H1 (cell line): ENCODE measurements at regions not wholly inside any gene's neighbourhood (a gene's known extent, or its start where the extent isn't known, plus 50 kb on each side); places are given as distances from the start of the nearest gene placed in this dataset.

Experiments
- CEBPB ChIP-seq: IDR thresholded peaks from 2 replicates; pipeline ENCODE4 v1.6.1; 2012; ENCODE audit warnings: low read depth, low read length
- KDM5A ChIP-seq: fragments of 200-600 bp; IDR thresholded peaks from 2 replicates; pipeline ENCODE4 v1.7.1; 2012; ENCODE audit warnings: mild to moderate bottlenecking, low read length, inconsistent platforms, mixed read lengths
- RXRA ChIP-seq: IDR thresholded peaks from 2 replicates; pipeline ENCODE4 v1.6.1; 2011; ENCODE audit warnings: low read depth, mild to moderate bottlenecking, low read length, moderate library complexity; ENCODE audit not compliant: insufficient read depth
- TF ChIP-seq, protein P1 (sequence below), 3 experiments: IDR thresholded peaks; 1 replicate in 2 of 3; 2 replicates in 1 of 3; pipeline versions ENCODE4 v1.5.1 to v1.6.1; 2011; ENCODE audit warnings: low read length in 3 of 3, mild to moderate bottlenecking in 3 of 3, inconsistent platforms in 2 of 3, low read depth in 1 of 3, moderate library complexity in 1 of 3; ENCODE audit not compliant: insufficient read depth in 1 of 3; ENCODE audit errors: control extremely low read depth in 1 of 3
- TF ChIP-seq, protein P2 (sequence below): fragments of 300-600 bp; sonication (generic); IDR thresholded peaks from 2 replicates; pipeline ENCODE4 v1.7.1; 2012; ENCODE audit warnings: low read length, moderate library complexity, mild to moderate bottlenecking, inconsistent platforms; ENCODE audit not compliant: insufficient replicate concordance
- TF ChIP-seq, protein P3 (sequence below): IDR thresholded peaks from 2 replicates; pipeline ENCODE4 v1.6.1; 2011; ENCODE audit warnings: low read depth, mild to moderate bottlenecking, low read length; ENCODE audit not compliant: insufficient read depth

DNA sequence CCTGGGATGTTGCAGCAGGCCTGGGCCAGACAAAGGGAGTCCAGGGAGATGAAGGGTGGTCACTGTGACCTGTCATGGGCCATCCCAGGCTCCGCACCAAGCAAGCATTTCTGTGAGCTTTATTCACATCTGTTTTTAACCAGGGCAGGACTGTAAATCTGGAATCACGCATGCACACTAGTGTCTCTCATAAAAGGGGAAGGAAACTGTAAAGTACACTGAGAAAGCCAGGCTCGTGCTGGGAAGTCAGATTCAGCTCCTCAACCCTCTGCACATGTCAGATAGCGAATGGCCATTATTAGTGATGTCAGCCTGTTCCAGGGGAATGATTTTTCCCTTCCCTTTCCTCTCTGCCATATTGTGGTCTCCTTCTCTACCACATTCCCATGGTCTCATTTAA, 818.6 kb upstream of the RAB6C start:
- TF ChIP-seq, protein P1, sequence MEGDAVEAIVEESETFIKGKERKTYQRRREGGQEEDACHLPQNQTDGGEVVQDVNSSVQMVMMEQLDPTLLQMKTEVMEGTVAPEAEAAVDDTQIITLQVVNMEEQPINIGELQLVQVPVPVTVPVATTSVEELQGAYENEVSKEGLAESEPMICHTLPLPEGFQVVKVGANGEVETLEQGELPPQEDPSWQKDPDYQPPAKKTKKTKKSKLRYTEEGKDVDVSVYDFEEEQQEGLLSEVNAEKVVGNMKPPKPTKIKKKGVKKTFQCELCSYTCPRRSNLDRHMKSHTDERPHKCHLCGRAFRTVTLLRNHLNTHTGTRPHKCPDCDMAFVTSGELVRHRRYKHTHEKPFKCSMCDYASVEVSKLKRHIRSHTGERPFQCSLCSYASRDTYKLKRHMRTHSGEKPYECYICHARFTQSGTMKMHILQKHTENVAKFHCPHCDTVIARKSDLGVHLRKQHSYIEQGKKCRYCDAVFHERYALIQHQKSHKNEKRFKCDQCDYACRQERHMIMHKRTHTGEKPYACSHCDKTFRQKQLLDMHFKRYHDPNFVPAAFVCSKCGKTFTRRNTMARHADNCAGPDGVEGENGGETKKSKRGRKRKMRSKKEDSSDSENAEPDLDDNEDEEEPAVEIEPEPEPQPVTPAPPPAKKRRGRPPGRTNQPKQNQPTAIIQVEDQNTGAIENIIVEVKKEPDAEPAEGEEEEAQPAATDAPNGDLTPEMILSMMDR (IDR thresholded peaks at IDR 0.05; ENCODE audit: control extremely low read depth in 1 of 3, insufficient read depth in 1 of 3, low read depth in 1 of 3, low read length in 3 of 3), result no peak
- TF ChIP-seq RXRA (no peak), KDM5A (no peak), CEBPB (no peak)
- TF ChIP-seq, protein P2, sequence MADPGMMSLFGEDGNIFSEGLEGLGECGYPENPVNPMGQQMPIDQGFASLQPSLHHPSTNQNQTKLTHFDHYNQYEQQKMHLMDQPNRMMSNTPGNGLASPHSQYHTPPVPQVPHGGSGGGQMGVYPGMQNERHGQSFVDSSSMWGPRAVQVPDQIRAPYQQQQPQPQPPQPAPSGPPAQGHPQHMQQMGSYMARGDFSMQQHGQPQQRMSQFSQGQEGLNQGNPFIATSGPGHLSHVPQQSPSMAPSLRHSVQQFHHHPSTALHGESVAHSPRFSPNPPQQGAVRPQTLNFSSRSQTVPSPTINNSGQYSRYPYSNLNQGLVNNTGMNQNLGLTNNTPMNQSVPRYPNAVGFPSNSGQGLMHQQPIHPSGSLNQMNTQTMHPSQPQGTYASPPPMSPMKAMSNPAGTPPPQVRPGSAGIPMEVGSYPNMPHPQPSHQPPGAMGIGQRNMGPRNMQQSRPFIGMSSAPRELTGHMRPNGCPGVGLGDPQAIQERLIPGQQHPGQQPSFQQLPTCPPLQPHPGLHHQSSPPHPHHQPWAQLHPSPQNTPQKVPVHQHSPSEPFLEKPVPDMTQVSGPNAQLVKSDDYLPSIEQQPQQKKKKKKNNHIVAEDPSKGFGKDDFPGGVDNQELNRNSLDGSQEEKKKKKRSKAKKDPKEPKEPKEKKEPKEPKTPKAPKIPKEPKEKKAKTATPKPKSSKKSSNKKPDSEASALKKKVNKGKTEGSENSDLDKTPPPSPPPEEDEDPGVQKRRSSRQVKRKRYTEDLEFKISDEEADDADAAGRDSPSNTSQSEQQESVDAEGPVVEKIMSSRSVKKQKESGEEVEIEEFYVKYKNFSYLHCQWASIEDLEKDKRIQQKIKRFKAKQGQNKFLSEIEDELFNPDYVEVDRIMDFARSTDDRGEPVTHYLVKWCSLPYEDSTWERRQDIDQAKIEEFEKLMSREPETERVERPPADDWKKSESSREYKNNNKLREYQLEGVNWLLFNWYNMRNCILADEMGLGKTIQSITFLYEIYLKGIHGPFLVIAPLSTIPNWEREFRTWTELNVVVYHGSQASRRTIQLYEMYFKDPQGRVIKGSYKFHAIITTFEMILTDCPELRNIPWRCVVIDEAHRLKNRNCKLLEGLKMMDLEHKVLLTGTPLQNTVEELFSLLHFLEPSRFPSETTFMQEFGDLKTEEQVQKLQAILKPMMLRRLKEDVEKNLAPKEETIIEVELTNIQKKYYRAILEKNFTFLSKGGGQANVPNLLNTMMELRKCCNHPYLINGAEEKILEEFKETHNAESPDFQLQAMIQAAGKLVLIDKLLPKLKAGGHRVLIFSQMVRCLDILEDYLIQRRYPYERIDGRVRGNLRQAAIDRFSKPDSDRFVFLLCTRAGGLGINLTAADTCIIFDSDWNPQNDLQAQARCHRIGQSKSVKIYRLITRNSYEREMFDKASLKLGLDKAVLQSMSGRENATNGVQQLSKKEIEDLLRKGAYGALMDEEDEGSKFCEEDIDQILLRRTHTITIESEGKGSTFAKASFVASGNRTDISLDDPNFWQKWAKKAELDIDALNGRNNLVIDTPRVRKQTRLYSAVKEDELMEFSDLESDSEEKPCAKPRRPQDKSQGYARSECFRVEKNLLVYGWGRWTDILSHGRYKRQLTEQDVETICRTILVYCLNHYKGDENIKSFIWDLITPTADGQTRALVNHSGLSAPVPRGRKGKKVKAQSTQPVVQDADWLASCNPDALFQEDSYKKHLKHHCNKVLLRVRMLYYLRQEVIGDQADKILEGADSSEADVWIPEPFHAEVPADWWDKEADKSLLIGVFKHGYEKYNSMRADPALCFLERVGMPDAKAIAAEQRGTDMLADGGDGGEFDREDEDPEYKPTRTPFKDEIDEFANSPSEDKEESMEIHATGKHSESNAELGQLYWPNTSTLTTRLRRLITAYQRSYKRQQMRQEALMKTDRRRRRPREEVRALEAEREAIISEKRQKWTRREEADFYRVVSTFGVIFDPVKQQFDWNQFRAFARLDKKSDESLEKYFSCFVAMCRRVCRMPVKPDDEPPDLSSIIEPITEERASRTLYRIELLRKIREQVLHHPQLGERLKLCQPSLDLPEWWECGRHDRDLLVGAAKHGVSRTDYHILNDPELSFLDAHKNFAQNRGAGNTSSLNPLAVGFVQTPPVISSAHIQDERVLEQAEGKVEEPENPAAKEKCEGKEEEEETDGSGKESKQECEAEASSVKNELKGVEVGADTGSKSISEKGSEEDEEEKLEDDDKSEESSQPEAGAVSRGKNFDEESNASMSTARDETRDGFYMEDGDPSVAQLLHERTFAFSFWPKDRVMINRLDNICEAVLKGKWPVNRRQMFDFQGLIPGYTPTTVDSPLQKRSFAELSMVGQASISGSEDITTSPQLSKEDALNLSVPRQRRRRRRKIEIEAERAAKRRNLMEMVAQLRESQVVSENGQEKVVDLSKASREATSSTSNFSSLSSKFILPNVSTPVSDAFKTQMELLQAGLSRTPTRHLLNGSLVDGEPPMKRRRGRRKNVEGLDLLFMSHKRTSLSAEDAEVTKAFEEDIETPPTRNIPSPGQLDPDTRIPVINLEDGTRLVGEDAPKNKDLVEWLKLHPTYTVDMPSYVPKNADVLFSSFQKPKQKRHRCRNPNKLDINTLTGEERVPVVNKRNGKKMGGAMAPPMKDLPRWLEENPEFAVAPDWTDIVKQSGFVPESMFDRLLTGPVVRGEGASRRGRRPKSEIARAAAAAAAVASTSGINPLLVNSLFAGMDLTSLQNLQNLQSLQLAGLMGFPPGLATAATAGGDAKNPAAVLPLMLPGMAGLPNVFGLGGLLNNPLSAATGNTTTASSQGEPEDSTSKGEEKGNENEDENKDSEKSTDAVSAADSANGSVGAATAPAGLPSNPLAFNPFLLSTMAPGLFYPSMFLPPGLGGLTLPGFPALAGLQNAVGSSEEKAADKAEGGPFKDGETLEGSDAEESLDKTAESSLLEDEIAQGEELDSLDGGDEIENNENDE, result no peak
- TF ChIP-seq, protein P3, sequence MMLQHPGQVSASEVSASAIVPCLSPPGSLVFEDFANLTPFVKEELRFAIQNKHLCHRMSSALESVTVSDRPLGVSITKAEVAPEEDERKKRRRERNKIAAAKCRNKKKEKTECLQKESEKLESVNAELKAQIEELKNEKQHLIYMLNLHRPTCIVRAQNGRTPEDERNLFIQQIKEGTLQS, result no peak
